Neutrophil (primary cell): ENCODE measurements at regions not wholly inside any gene's neighbourhood (a gene's known extent, or its start where the extent isn't known, plus 50 kb on each side); places are given as distances from the start of the nearest gene placed in this dataset.

Experiments
- H3K27ac ChIP-seq: fragments of 200-600 bp; sonication (generic); 2 replicates; pipeline ENCODE4 v1.5.1; 2016; ENCODE audit warnings: mild to moderate bottlenecking, moderate library complexity
- H3K27me3 ChIP-seq: fragments of 200-600 bp; sonication (generic); 2 replicates; pipeline ENCODE4 v1.6.0; 2016; ENCODE audit warnings: mild to moderate bottlenecking
- H3K36me3 ChIP-seq: fragments of 200-600 bp; sonication (generic); 2 replicates; pipeline ENCODE4 v1.5.1; 2017
- H3K4me1 ChIP-seq, 2 experiments: fragments of 200-600 bp in 1 of 2; sonication (generic) in 1 of 2; 1 replicate in 1 of 2; 2 replicates in 1 of 2; pipeline versions ENCODE4 v1.5.1 to v1.6.1; 2013 to 2016; ENCODE audit warnings: low read depth in 1 of 2, low read length in 1 of 2, mild to moderate bottlenecking in 1 of 2, moderate library complexity in 1 of 2; ENCODE audit not compliant: control insufficient read depth in 1 of 2, insufficient read depth in 1 of 2
- H3K4me3 ChIP-seq, 2 experiments: fragments of 200-600 bp in 1 of 2; sonication (generic) in 1 of 2; 1 replicate in 1 of 2; 2 replicates in 1 of 2; pipeline ENCODE4 v1.5.1; 2013 to 2016; ENCODE audit warnings: low read depth in 1 of 2, low read length in 1 of 2, mild to moderate bottlenecking in 1 of 2, moderate library complexity in 1 of 2
- H3K9me3 ChIP-seq: fragments of 200-600 bp; sonication (generic); 2 replicates; pipeline ENCODE4 v1.5.1; 2016
- CTCF ChIP-seq: fragments of 200-600 bp; sonication (generic); IDR thresholded peaks from 2 replicates; pipeline ENCODE4 v1.5.1; 2016; ENCODE audit warnings: antibody characterized with exemption

GRCh38 chr13:87889254-87889653, 218.1 kb downstream of the SLITRK5 start:
- no peak for TF ChIP-seq CTCF
- H3K27ac ChIP-seq: no peak overlapping the region
- H3K36me3 ChIP-seq: no peaks in the 10 kb centered on the region
- no peaks in the 10 kb centered on the region for H3K27me3 ChIP-seq
- no peaks in the 10 kb centered on the region for H3K4me1 ChIP-seq
- no peaks in the 10 kb centered on the region for H3K9me3 ChIP-seq
- no peak overlapping the region for H3K4me3 ChIP-seq

GRCh38 chr13:87893186-87893585, 222.0 kb downstream of the SLITRK5 start:
- H3K4me1 ChIP-seq: no peaks in the 10 kb centered on the region
- H3K9me3 ChIP-seq: no peaks in the 10 kb centered on the region
- TF ChIP-seq CTCF: no peak
- no peaks in the 10 kb centered on the region for H3K36me3 ChIP-seq
- H3K27me3 ChIP-seq: no peaks in the 10 kb centered on the region
- no peak overlapping the region for H3K27ac ChIP-seq
- no peak overlapping the region for H3K4me3 ChIP-seq

GRCh38 chr13:87894059-87894458, 222.9 kb downstream of the SLITRK5 start:
- no peak overlapping the region for H3K4me3 ChIP-seq
- no peak for TF ChIP-seq CTCF
- no peaks in the 10 kb centered on the region for H3K36me3 ChIP-seq
- no peaks in the 10 kb centered on the region for H3K4me1 ChIP-seq
- no peak overlapping the region for H3K27ac ChIP-seq
- no peaks in the 10 kb centered on the region for H3K27me3 ChIP-seq
- H3K9me3 ChIP-seq: no peaks in the 10 kb centered on the region

- TF ChIP-seq CTCF: no peak
- H3K4me3 ChIP-seq: no peak overlapping the region
- H3K36me3 ChIP-seq: no peaks in the 10 kb centered on the region
- no peaks in the 10 kb centered on the region for H3K27me3 ChIP-seq
- no peak overlapping the region for H3K27ac ChIP-seq
- H3K4me1 ChIP-seq: no peaks in the 10 kb centered on the region
- H3K9me3 ChIP-seq: no peaks in the 10 kb centered on the region
These were observed 232.4 kb downstream of the SLITRK5 start for GRCh38 chr13:87903553-87903952.

- no peak overlapping the region for H3K4me3 ChIP-seq
These were observed 235.2 kb downstream of the SLITRK5 start for GRCh38 chr13:87906411-87906810.

More at GRCh38 chr13:87906411-87906810, 235.2 kb downstream of the SLITRK5 start:
- TF ChIP-seq CTCF: no peak
- Histone ChIP-seq H3K27ac (no peak overlapping the region), H3K4me1 (no peaks in the 10 kb centered on the region), H3K27me3 (no peaks in the 10 kb centered on the region), H3K36me3 (no peaks in the 10 kb centered on the region), H3K9me3 (no peaks in the 10 kb centered on the region)
